IMR-90 (cell line): ENCODE measurements at regions not wholly inside any gene's neighbourhood (a gene's known extent, or its start where the extent isn't known, plus 50 kb on each side); places are given as distances from the start of the nearest gene placed in this dataset.

Experiments
- ATAC-seq: fragments of 200-7000 bp; cut with Tn5 transposase; 2 replicates; pipeline ENCODE4 v1.9.1; 2020; ENCODE audit warnings: low read depth, mild to moderate bottlenecking, moderate library complexity
- BruUV-seq: library from RNA; stranded (reverse); fragments of 400-500 nt; replicated peaks from 2 replicates; lab custom pipeline; 2021; lab: Mats Ljungman, UMichigan
- CTCF ChIA-PET: fragments of 300-600 bp; formaldehyde crosslinking; extraction: SDS; loops from one replicate; lab custom pipeline; 2021; ENCODE audit warnings: antibody characterized with exemption; lab: Yijun Ruan, JAX
- POLR2A ChIA-PET: fragments of 300-600 bp; sonication (Branson Sonifier 250); formaldehyde crosslinking; loops from one replicate; lab custom pipeline; 2022; ENCODE audit warnings: antibody characterized with exemption; ENCODE audit not compliant: unreplicated experiment; lab: Charles Lee
- DNase-seq: peaks from one replicate; pipeline ENCODE4 v3.0.0; 2013
- H2AFZ ChIP-seq: replicated peaks from 2 replicates; pipeline ENCODE3; 2013; ENCODE audit warnings: low read length, mild to moderate bottlenecking; ENCODE audit not compliant: poor library complexity
- H2AK5ac ChIP-seq: 2 replicates; pipeline ENCODE4 v1.6.1; 2013; ENCODE audit warnings: low read depth, low read length, inconsistent platforms
- H2AK9ac ChIP-seq: replicated peaks from 2 replicates; pipeline ENCODE3; 2013; ENCODE audit warnings: mild to moderate bottlenecking, low read depth, low read length, moderate library complexity; ENCODE audit not compliant: poor library complexity
- H2BK120ac ChIP-seq: 2 replicates; pipeline ENCODE4 v1.6.1; 2013; ENCODE audit warnings: low read depth, low read length, inconsistent platforms
- H2BK15ac ChIP-seq: 3 replicates; pipeline ENCODE4 v1.6.1; 2013; ENCODE audit warnings: low read depth, low read length, inconsistent platforms
- H2BK20ac ChIP-seq: 2 replicates; pipeline ENCODE4 v1.6.1; 2013; ENCODE audit warnings: low read depth, mild to moderate bottlenecking, inconsistent platforms, low read length, moderate library complexity
- H2BK5ac ChIP-seq: 2 replicates; pipeline ENCODE4 v1.6.1; 2013; ENCODE audit warnings: mild to moderate bottlenecking, low read depth, low read length, inconsistent platforms; ENCODE audit not compliant: poor library complexity, severe bottlenecking
- H3K14ac ChIP-seq: replicated peaks from 2 replicates; pipeline ENCODE4 v1.6.1; 2013; ENCODE audit warnings: low read depth, low read length, inconsistent platforms
- H3K18ac ChIP-seq: 2 replicates; pipeline ENCODE4 v1.6.1; 2013; ENCODE audit warnings: low read depth, low read length, control low read depth
- H3K23ac ChIP-seq: 2 replicates; pipeline ENCODE4 v1.6.1; 2013; ENCODE audit warnings: low read depth, low read length, inconsistent platforms
- H3K27ac ChIP-seq: 2 replicates; pipeline ENCODE4 v1.5.1; 2013; ENCODE audit warnings: mild to moderate bottlenecking, control low read depth, low read length; ENCODE audit not compliant: insufficient read depth
- H3K27me3 ChIP-seq: 2 replicates; pipeline ENCODE4 v1.6.1; 2013; ENCODE audit warnings: low read length; ENCODE audit not compliant: control insufficient read depth, insufficient read depth
- H3K36me3 ChIP-seq: 2 replicates; pipeline ENCODE4 v1.6.1; 2013; ENCODE audit warnings: low read length, mixed read lengths; ENCODE audit not compliant: control insufficient read depth, insufficient read depth
- H3K4ac ChIP-seq: 2 replicates; pipeline ENCODE4 v1.6.1; 2013; ENCODE audit warnings: low read depth, low read length, inconsistent platforms
- H3K4me1 ChIP-seq: 2 replicates; pipeline ENCODE4 v1.6.1; 2013; ENCODE audit warnings: low read length, mixed read lengths; ENCODE audit not compliant: control insufficient read depth, insufficient read depth
- H3K4me2 ChIP-seq: 2 replicates; pipeline ENCODE4 v1.6.1; 2013; ENCODE audit warnings: low read depth, mild to moderate bottlenecking, control low read depth, low read length, moderate library complexity
- H3K4me3 ChIP-seq: 2 replicates; pipeline ENCODE4 v1.5.1; 2013; ENCODE audit warnings: low read depth, mild to moderate bottlenecking, control low read depth, low read length, moderate library complexity; ENCODE audit not compliant: insufficient read depth
- H3K56ac ChIP-seq: 2 replicates; pipeline ENCODE4 v1.6.1; 2013; ENCODE audit warnings: low read length, inconsistent platforms; ENCODE audit not compliant: insufficient read depth; ENCODE audit errors: extremely low read depth
- H3K79me1 ChIP-seq, 2 experiments: 2 replicates each; pipeline ENCODE4 v1.6.1; 2013; ENCODE audit warnings: low read length in 2 of 2, inconsistent platforms in 1 of 2, low read depth in 1 of 2
- H3K9ac ChIP-seq: 2 replicates; pipeline ENCODE4 v1.6.1; 2013; ENCODE audit warnings: low read depth, low read length, control low read depth
- H3K9me1 ChIP-seq: 2 replicates; pipeline ENCODE4 v1.6.1; 2013; ENCODE audit warnings: low read length, inconsistent platforms; ENCODE audit not compliant: insufficient read depth
- H3K9me3 ChIP-seq: 2 replicates; pipeline ENCODE4 v1.6.1; 2013; ENCODE audit warnings: low read length; ENCODE audit not compliant: control insufficient read depth, insufficient read depth
- H4K20me1 ChIP-seq: 2 replicates; pipeline ENCODE4 v1.6.1; 2013; ENCODE audit warnings: low read length, inconsistent platforms; ENCODE audit not compliant: insufficient read depth
- H4K5ac ChIP-seq: 2 replicates; pipeline ENCODE4 v1.6.1; 2013; ENCODE audit warnings: mild to moderate bottlenecking, low read depth, low read length, control low read depth
- H4K8ac ChIP-seq, 2 experiments: 2 replicates each; pipeline ENCODE4 v1.6.1; 2013; ENCODE audit warnings: low read depth in 2 of 2, low read length in 2 of 2, control low read depth in 1 of 2, inconsistent platforms in 1 of 2
- H4K91ac ChIP-seq: 2 replicates; pipeline ENCODE4 v1.6.1; 2013; ENCODE audit warnings: low read depth, low read length, inconsistent platforms; ENCODE audit not compliant: insufficient read depth
- CEBPB ChIP-seq: IDR thresholded peaks from 2 replicates; pipeline ENCODE4 v1.6.1; 2012; ENCODE audit warnings: low read depth, low read length, improper control_type of control experiment
- RAD21 ChIP-seq: IDR thresholded peaks from 2 replicates; pipeline ENCODE4 v1.6.1; 2012; ENCODE audit warnings: low read length, improper control_type of control experiment
- WGBS, 2 experiments: methylation state at CpG; one replicate each; pipeline versions ENCODE4 v1.1.5 to v1.1.7; 2013; ENCODE audit warnings: missing lambda C conversion rate in 2 of 2; ENCODE audit not compliant: insufficient read length in 1 of 2; ENCODE audit errors: extremely low coverage in 2 of 2; 5-methylcytosine and 5-hydroxymethylcytosine counted together
- dilution Hi-C: fragments of 300-500 bp; cut with HindIII; formaldehyde crosslinking; loops from one replicate; pipeline ENCODE4 v1.14.3; 2018; ENCODE audit warnings: low sequenced_read_pairs; ENCODE audit not compliant: unreplicated experiment
- in situ Hi-C: fragments of 300-500 bp; cut with MboI; formaldehyde crosslinking; loops from 3 replicates; pipeline ENCODE4 v1.14.3; 2019; ENCODE audit warnings: low sequenced_read_pairs, inconsistent platforms, mixed read lengths
- intact Hi-C: fragments of 100-400 bp; cut with micrococcal nuclease; formaldehyde crosslinking; loops from 2 replicates; pipeline ENCODE4 v1.10.0; 2022

GRCh38 chr2:226464380-226464779 lies 335.2 kb downstream of the IRS1 start:
- no peak overlapping the region for H3K9ac ChIP-seq
- ChIA-PET CTCF (interaction anchor here (0.6 kb wide), 1 partner anchor 33 kb away, joined by 4 read pairs; no protein-coding TSS in a partner anchor), POLR2A (no interaction called here)
- no peak overlapping the region for H3K23ac ChIP-seq
- no peaks in the 10 kb centered on the region for H3K79me1 ChIP-seq
- no peak overlapping the region for H3K14ac ChIP-seq
- H2BK120ac ChIP-seq = no peak overlapping the region
- H3K27me3 ChIP-seq = no peaks in the 10 kb centered on the region
- H3K36me3 ChIP-seq = no peaks in the 10 kb centered on the region
- no peak overlapping the region for H3K27ac ChIP-seq
- no peak overlapping the region; the same call in 1 of the 2 replicates for H2BK20ac ChIP-seq
- peaks cover 2% of the 10 kb centered on the region; the same call in 1 of the 2 replicates for H3K4me1 ChIP-seq
- no peak overlapping the region for H3K4me3 ChIP-seq
- H4K8ac ChIP-seq = no peak overlapping the region; a peak in 1 of 4 replicates
- no peak overlapping the region for H2AK5ac ChIP-seq
- in situ Hi-C loops = no loop called here
- H3K9me1 ChIP-seq = no peaks in the 10 kb centered on the region
- intact Hi-C loops = no loop called here
- H3K9me3 ChIP-seq = no peaks in the 10 kb centered on the region
- DNase-seq (no peak), ATAC-seq (no peak)
- no peak overlapping the region for H2BK15ac ChIP-seq
- dilution Hi-C loops = no loop called here
- H3K18ac ChIP-seq = 0 out of 2 replicates have a peak overlapping the region, but pooled peaks have one; percentile 13
- H2BK5ac ChIP-seq = no peak overlapping the region
- no peak overlapping the region for H2AFZ ChIP-seq
- no TSS peak for BruUV-seq
- no peak for TF ChIP-seq RAD21
- TF ChIP-seq CEBPB = no peak
- no peak overlapping the region for H4K91ac ChIP-seq
- H4K20me1 ChIP-seq = no peaks in the 10 kb centered on the region
- H4K5ac ChIP-seq = no peak overlapping the region
- H3K56ac ChIP-seq = no peak overlapping the region
- no peak overlapping the region for H2AK9ac ChIP-seq
- no CpG with 5 or more reads among the region's 4 CpGs for WGBS, 2 experiments
- H3K4ac ChIP-seq = no peak overlapping the region
- no peak overlapping the region; the same call in 1 of the 2 replicates for H3K4me2 ChIP-seq
